COR-L47 (cell line): ENCODE measurements at regions not wholly inside any gene's neighbourhood (a gene's known extent, or its start where the extent isn't known, plus 50 kb on each side); places are given as distances from the start of the nearest gene placed in this dataset.
"Not testable (repeated sequence)": the region's sequence is repeated elsewhere in the genome, so short reads cannot be mapped to it uniquely, and the experiment has no call there.

Source experiments
- DNase-seq: peaks from one replicate; lab custom pipeline; 2025; lab: John Stamatoyannopoulos, UW

GRCh38 chr16:80121522-80121909, 419.3 kb upstream of the DYNLRB2 start:
- no peak for DNase-seq

- DNase-seq, result no peak
Observed at GRCh38 chr16:80120899-80121521, 419.8 kb upstream of the DYNLRB2 start.

GRCh38 chr16:80117556-80118130, 423.1 kb upstream of the DYNLRB2 start:
- DNase-seq, result no peak

- DNase-seq, result no peak
Observed at GRCh38 chr16:80116711-80117110, 424.1 kb upstream of the DYNLRB2 start.

GRCh38 chr16:80114699-80115098, 426.1 kb upstream of the DYNLRB2 start:
- DNase-seq, result no peak

- DNase-seq, result no peak
Observed at GRCh38 chr16:80113873-80114574, 426.8 kb upstream of the DYNLRB2 start.

- DNase-seq, result no peak
Observed at GRCh38 chr16:80109581-80109980, 431.2 kb upstream of the DYNLRB2 start.

GRCh38 chr16:80107900-80108299, 432.9 kb upstream of the DYNLRB2 start:
- no peak for DNase-seq

- no peak for DNase-seq
Observed at GRCh38 chr16:80105751-80106150, 435.0 kb upstream of the DYNLRB2 start.

- DNase-seq, result no peak
Observed at GRCh38 chr16:80105160-80105559, 435.6 kb upstream of the DYNLRB2 start.

GRCh38 chr16:80104401-80104800, 436.4 kb upstream of the DYNLRB2 start:
- no peak for DNase-seq

DNA sequence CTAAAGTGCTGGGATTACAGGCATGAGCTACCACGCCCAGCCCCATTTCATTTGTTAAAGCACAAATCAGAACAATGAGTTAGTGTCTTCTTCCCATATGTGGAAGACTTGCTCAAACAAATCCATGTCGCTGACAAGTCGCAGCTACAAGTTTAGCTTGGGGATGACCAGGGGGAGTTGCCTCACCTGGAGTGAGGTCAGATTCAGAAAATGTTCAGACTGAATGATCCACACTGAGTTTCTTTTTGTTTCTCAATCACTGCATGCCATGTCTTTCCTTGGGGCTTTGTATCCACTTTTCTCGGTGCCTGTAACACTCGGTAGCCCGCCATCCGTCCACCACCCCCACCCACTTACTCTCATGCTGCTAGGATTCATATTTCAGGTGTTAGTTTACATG, 437.3 kb upstream of the DYNLRB2 start:
- DNase-seq, result no peak

GRCh38 chr16:80100846-80101451, 439.8 kb upstream of the DYNLRB2 start:
- no peak for DNase-seq

DNA sequence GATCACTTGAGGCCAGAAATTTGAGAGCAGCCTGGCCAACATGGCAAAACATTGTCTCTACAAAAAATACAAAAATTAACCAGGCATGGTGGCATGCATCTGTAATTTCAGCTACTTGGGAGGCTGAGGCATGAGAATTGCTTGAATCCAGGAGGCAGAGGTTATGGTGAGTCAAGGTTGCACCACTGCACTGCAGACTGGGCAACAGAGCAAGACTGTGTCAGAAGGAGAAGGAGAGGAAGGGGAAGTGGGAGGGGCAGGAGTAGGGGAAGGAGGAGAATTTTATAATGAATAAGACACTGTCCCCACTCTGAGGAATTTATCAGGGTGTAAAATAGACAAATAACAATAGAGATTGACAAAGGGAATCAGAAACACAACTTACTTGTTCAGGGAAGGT, 440.6 kb upstream of the DYNLRB2 start:
- no peak for DNase-seq

DNA sequence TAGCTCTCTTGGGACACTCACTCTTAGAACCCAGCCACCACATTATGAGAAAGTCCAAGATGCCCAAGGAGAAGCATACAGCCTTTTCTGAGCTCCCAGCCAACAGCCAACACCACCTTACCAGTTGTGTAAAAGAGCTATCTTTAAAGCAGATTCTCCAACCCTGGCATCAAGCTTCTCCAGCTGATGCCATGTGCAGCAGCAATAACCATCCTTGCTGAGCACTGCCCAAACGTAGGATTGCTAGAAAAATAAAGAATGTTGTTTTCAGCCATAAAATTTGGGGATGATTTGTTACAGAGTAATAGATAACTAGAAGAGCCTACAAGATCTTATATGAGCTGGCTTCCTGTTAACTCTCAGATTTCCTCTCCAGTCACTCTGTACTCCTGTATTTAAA, 443.7 kb upstream of the DYNLRB2 start:
- DNase-seq, result no peak

GRCh38 chr16:80092681-80093080, 448.1 kb upstream of the DYNLRB2 start:
- no peak for DNase-seq

DNA sequence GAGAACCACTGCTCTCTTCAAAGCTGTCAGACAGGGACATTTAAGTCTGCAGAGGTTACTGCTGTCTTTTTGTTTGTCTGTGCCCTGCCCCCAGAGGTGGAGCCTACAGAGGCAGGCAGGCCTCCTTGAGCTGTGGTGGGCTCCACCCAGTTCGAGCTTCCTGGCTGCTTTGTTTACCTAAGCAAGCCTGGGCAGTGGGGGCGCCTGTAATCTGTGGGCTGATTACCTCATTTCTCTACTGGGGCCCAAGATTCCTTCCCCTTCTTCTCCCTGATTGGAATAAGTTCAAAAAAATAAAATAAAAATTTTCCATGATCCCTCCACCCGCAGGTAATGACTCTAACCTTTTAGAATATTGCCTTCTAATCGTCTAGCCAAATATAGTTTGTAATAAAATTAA, 449.3 kb upstream of the DYNLRB2 start:
- not testable (repeated sequence) for DNase-seq

GRCh38 chr16:80085606-80086005, 455.2 kb upstream of the DYNLRB2 start:
- no peak for DNase-seq

DNA sequence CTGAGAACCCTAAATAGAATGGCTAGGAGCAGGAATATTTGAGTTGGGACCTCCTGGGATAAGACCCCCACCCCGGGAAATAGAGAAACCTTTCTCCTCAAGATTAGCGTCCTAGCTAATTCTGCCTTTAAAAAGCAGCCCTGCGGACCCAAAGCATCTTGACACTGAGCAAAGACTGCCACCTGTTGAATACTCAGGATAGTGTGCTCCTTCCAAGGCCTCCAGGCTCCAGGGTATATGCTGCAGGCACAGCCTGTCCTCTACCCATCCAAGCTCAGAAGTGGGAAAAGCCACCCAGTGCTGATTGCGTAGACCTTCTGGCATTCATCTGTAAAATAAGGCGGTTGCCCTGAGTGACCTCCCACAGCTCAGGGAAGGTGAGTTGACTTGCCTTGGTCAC, 456.2 kb upstream of the DYNLRB2 start:
- no peak for DNase-seq

GRCh38 chr16:80084163-80084562, 456.6 kb upstream of the DYNLRB2 start:
- DNase-seq, result no peak

DNA sequence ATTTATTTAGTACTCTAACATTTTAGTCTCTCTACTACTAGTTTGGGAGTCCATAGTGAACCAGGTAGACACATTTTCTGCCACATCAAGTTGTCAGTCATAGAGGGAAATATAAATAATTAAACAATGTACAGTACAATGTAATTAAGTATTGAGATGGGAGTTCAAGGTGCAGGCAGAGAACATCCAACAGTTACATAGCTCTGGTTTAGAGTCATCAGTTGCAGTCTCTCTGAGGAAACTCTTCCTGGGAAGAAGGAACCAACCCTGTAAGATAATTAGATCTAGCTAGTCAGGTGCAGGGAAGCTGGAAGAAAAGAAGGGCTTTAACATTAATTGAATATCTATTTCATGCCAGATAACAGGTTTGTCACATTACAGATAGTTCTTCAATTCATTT, 457.9 kb upstream of the DYNLRB2 start:
- no peak for DNase-seq

- no peak for DNase-seq
Observed at GRCh38 chr16:80081846-80082245, 458.9 kb upstream of the DYNLRB2 start.

DNA sequence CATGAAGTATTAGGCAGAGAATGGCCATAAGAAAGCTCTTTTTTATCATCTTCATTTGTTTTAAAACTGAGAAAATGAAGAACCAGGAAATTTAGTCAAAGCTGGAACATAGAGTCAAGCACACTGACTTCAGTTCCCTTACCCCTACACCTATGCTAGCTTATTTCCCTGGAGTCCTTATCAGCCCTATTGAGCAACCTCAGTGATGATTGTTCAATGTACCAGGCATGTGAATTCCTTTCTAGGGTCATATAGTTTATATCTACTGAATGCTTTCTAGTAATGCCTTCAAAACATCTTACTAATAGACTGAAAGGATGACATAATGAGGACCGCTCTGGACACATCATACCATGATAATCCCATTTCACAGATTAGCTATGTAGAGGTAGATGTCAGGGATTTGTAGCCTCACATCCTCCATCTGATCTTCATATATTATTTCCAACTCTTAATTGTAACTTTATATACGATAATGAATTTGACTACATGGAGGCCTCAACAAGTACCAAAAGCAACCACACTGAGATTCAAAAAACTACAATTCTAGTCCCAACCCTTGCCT, 460.4 kb upstream of the DYNLRB2 start:
- no peak for DNase-seq
